T-helper 1 cell treated with Interleukin-12 subunit alpha and Interleukin-12 subunit beta and Interleukin-4 antibody, amounts not matched to agents 30 ng/mL and 1 ng/mL, for 36 hours (primary cell): ENCODE measurements at regions not wholly inside any gene's neighbourhood (a gene's known extent, or its start where the extent isn't known, plus 50 kb on each side); places are given as distances from the start of the nearest gene placed in this dataset.
"Not testable (repeated sequence)": the region's sequence is repeated elsewhere in the genome, so short reads cannot be mapped to it uniquely, and the experiment has no call there.

ENCODE experiments used
- intact Hi-C: fragments of 100-400 bp; cut with micrococcal nuclease; formaldehyde crosslinking; loops from one replicate; pipeline ENCODE4 v1.15.1; 2024

GRCh38 chr15:22200417-22200816 is 120.1 kb downstream of the OR4M2 start:
- intact Hi-C loops = not testable (repeated sequence)

GRCh38 chr15:22201993-22202659 is 121.8 kb downstream of the OR4M2 start:
- intact Hi-C loops = not testable (repeated sequence)

- intact Hi-C loops = not testable (repeated sequence)
Measured at GRCh38 chr15:22203208-22203607, 122.9 kb downstream of the OR4M2 start.

- intact Hi-C loops = not testable (repeated sequence)
Measured at GRCh38 chr15:22209086-22209485, 128.8 kb downstream of the OR4M2 start.

- intact Hi-C loops = loop anchor here (10.0 kb wide), 1 partner anchor 1868 kb away; no protein-coding TSS in a partner anchor
Measured at GRCh38 chr15:22222596-22222995, 142.3 kb downstream of the OR4M2 start.

GRCh38 chr15:22224241-22224671 is 143.9 kb downstream of the OR4M2 start:
- intact Hi-C loops = loop anchor here (10.0 kb wide), 1 partner anchor 1869 kb away; no protein-coding TSS in a partner anchor

GRCh38 chr15:22224961-22225360 is 144.6 kb downstream of the OR4M2 start:
- intact Hi-C loops = loop anchor here (10.0 kb wide), 1 partner anchor 1870 kb away; no protein-coding TSS in a partner anchor

GRCh38 chr15:22226034-22226790 is 145.9 kb downstream of the OR4M2 start:
- intact Hi-C loops = loop anchor here (10.0 kb wide), 1 partner anchor 1871 kb away; no protein-coding TSS in a partner anchor

GRCh38 chr15:22227411-22228100 is 147.2 kb downstream of the OR4M2 start:
- intact Hi-C loops = loop anchor here (10.0 kb wide), 1 partner anchor 1873 kb away; no protein-coding TSS in a partner anchor

- intact Hi-C loops = loop anchor here (10.0 kb wide), 1 partner anchor 1873 kb away; no protein-coding TSS in a partner anchor
Measured at GRCh38 chr15:22228101-22228762, 147.9 kb downstream of the OR4M2 start.

GRCh38 chr15:22229990-22230819 is 149.9 kb downstream of the OR4M2 start:
- intact Hi-C loops = loop anchor here (10.0 kb wide), 1 partner anchor 1875 kb away; no protein-coding TSS in a partner anchor

- intact Hi-C loops = no loop called here
Measured at GRCh38 chr15:22231603-22232002, 151.3 kb downstream of the OR4M2 start.

GRCh38 chr15:22232675-22233074 is 152.3 kb downstream of the OR4M2 start:
- intact Hi-C loops = no loop called here

- intact Hi-C loops = not testable (repeated sequence)
Measured at GRCh38 chr15:22235261-22235930, 155.1 kb downstream of the OR4M2 start.

- intact Hi-C loops = no loop called here
Measured at GRCh38 chr15:22236469-22236868, 156.1 kb downstream of the OR4M2 start.

GRCh38 chr15:22237891-22238275 is 157.6 kb downstream of the OR4M2 start:
- intact Hi-C loops = no loop called here

GRCh38 chr15:22238276-22238958 is 158.1 kb downstream of the OR4M2 start:
- intact Hi-C loops = not testable (repeated sequence)

- intact Hi-C loops = not testable (repeated sequence)
Measured at GRCh38 chr15:22238959-22239805, 158.9 kb downstream of the OR4M2 start.
